Lower lobe of right lung (tissue), 2 donors: ENCODE measurements at regions not wholly inside any gene's neighbourhood (a gene's known extent, or its start where the extent isn't known, plus 50 kb on each side); places are given as distances from the start of the nearest gene placed in this dataset.
"Not testable (repeated sequence)": the region's sequence is repeated elsewhere in the genome, so short reads cannot be mapped to it uniquely, and the experiment has no call there.

Experiments
- ATAC-seq, 2 donors: fragments of 200-7000 bp; cut with Tn5 transposase; one replicate each; pipeline ENCODE4 v1.9.1; 2020 to 2022; ENCODE audit warnings: mild to moderate bottlenecking in 2 of 2, moderate library complexity in 2 of 2
- DNase-seq: peaks from one replicate; pipeline ENCODE4 v3.0.0-alpha.2; 2020
- H3K27ac ChIP-seq: fragments of 200-600 bp; one replicate; pipeline ENCODE4 v1.8.0; 2022
- H3K27me3 ChIP-seq: fragments of 200-600 bp; one replicate; pipeline ENCODE4 v1.8.0; 2022; ENCODE audit warnings: low read depth
- H3K36me3 ChIP-seq: fragments of 200-600 bp; one replicate; pipeline ENCODE4 v1.8.0; 2022; ENCODE audit warnings: mild to moderate bottlenecking
- H3K4me1 ChIP-seq: fragments of 200-600 bp; one replicate; pipeline ENCODE4 v1.8.0; 2022
- H3K4me3 ChIP-seq: fragments of 200-600 bp; one replicate; pipeline ENCODE4 v1.8.0; 2022; ENCODE audit warnings: mild to moderate bottlenecking
- H3K9me3 ChIP-seq: fragments of 200-600 bp; one replicate; pipeline ENCODE4 v1.8.0; 2022
- CTCF ChIP-seq: fragments of 200-600 bp; IDR thresholded peaks from one replicate; pipeline ENCODE4 v1.8.0; 2022; ENCODE audit warnings: antibody characterized with exemption, mild to moderate bottlenecking
- intact Hi-C: fragments of 100-400 bp; cut with DNase I; formaldehyde crosslinking; loops from one replicate; pipeline ENCODE4 v1.11.0; 2022
- donor health status: DM: no; HTN: yes; CAD: no; lungs with severe emphysema.

- peak; percentile 83 to 86 for ATAC-seq
- TF ChIP-seq CTCF, result no peak
These were observed 392.0 kb upstream of the SASH1 start for GRCh38 chr6:147950623-147950987.

GRCh38 chr6:147951726-147952125 lies 390.9 kb upstream of the SASH1 start:
- H3K4me3 ChIP-seq, result no peak overlapping the region
- DNase-seq (no peak), ATAC-seq (no peak)
- intact Hi-C loops, result no loop called here
- TF ChIP-seq CTCF, result no peak
- no peaks in the 10 kb centered on the region for H3K36me3 ChIP-seq
- H3K4me1 ChIP-seq, result peaks cover 16% of the 10 kb centered on the region
- H3K27me3 ChIP-seq, result no peaks in the 10 kb centered on the region
- H3K9me3 ChIP-seq, result no peaks in the 10 kb centered on the region
- H3K27ac ChIP-seq, result no peak overlapping the region

More at GRCh38 chr6:147950623-147950987, 392.0 kb upstream of the SASH1 start:
- no peaks in the 10 kb centered on the region for H3K9me3 ChIP-seq
- no peak overlapping the region for H3K4me3 ChIP-seq
- peak overlapping the region; percentile 48 for H3K27ac ChIP-seq
- peaks cover 16% of the 10 kb centered on the region for H3K4me1 ChIP-seq
- DNase-seq, result no peak
- intact Hi-C loops, result no loop called here
- H3K27me3 ChIP-seq, result no peaks in the 10 kb centered on the region
- no peaks in the 10 kb centered on the region for H3K36me3 ChIP-seq

GRCh38 chr6:147954938-147955337 lies 387.7 kb upstream of the SASH1 start:
- Histone ChIP-seq H3K4me1 (peaks cover 7% of the 10 kb centered on the region), H3K9me3 (no peaks in the 10 kb centered on the region), H3K27me3 (no peaks in the 10 kb centered on the region), H3K36me3 (no peaks in the 10 kb centered on the region), H3K27ac (no peak overlapping the region), H3K4me3 (no peak overlapping the region)
- no peak for ATAC-seq
- TF ChIP-seq CTCF, result no peak
- intact Hi-C loops, result no loop called here
- DNase-seq, result no peak

- intact Hi-C loops, result no loop called here
- Histone ChIP-seq H3K36me3 (no peaks in the 10 kb centered on the region), H3K27ac (no peak overlapping the region), H3K9me3 (no peaks in the 10 kb centered on the region), H3K4me1 (no peaks in the 10 kb centered on the region), H3K4me3 (no peak overlapping the region), H3K27me3 (no peaks in the 10 kb centered on the region)
- peak; percentile 84 to 85 for ATAC-seq
- no peak for TF ChIP-seq CTCF
- peak; percentile 77 for DNase-seq
These were observed 384.0 kb upstream of the SASH1 start for GRCh38 chr6:147958683-147959082.

- H3K9me3 ChIP-seq, result no peaks in the 10 kb centered on the region
- no peaks in the 10 kb centered on the region for H3K27me3 ChIP-seq
- DNase-seq, result no peak
- ATAC-seq, result no peak
- no peak overlapping the region for H3K27ac ChIP-seq
- no peaks in the 10 kb centered on the region for H3K4me1 ChIP-seq
- intact Hi-C loops, result no loop called here
- no peaks in the 10 kb centered on the region for H3K36me3 ChIP-seq
- H3K4me3 ChIP-seq, result no peak overlapping the region
- no peak for TF ChIP-seq CTCF
These were observed 381.0 kb upstream of the SASH1 start for GRCh38 chr6:147961481-147962141.

- intact Hi-C loops, H3K27me3 ChIP-seq, ATAC-seq: not testable (repeated sequence)
These were observed 377.2 kb upstream of the SASH1 start for GRCh38 chr6:147965448-147965847.

More at GRCh38 chr6:147965448-147965847, 377.2 kb upstream of the SASH1 start:
- not testable (repeated sequence) for H3K36me3 ChIP-seq, H3K4me3 ChIP-seq, H3K4me1 ChIP-seq, H3K27ac ChIP-seq, DNase-seq, H3K9me3 ChIP-seq
